GM13977 (cell line): ENCODE measurements at regions not wholly inside any gene's neighbourhood (a gene's known extent, or its start where the extent isn't known, plus 50 kb on each side); places are given as distances from the start of the nearest gene placed in this dataset.

Experiments
- DNase-seq: peaks from one replicate; pipeline ENCODE4 v3.0.0; 2012; ENCODE audit warnings: low spot score
- CTCF ChIP-seq: IDR thresholded peaks from 2 replicates; pipeline ENCODE4 v1.5.1; 2012; ENCODE audit warnings: mild to moderate bottlenecking, control low read depth; ENCODE audit not compliant: insufficient read depth; ENCODE audit errors: extremely low read depth, missing control alignments
- in situ Hi-C: fragments of 300-500 bp; cut with MboI; formaldehyde crosslinking; loops from one replicate; pipeline ENCODE4 v1.12.0; 2022; ENCODE audit warnings: low sequenced_read_pairs, low pct_unique_long_range_greater_than_20kb, mixed read lengths, inconsistent platforms; ENCODE audit not compliant: unreplicated experiment

GRCh38 chr11:46202696-46203391 is 74.6 kb upstream of the CREB3L1 start:
- in situ Hi-C loops: no loop called here
- DNase-seq: no peak
- no peak for TF ChIP-seq CTCF

GRCh38 chr11:46202149-46202548 is 75.3 kb upstream of the CREB3L1 start:
- TF ChIP-seq CTCF: no peak
- in situ Hi-C loops: no loop called here
- DNase-seq: no peak

- no peak for DNase-seq
- TF ChIP-seq CTCF: no peak
- in situ Hi-C loops: no loop called here
Observed at GRCh38 chr11:46200537-46201281, 76.8 kb upstream of the CREB3L1 start.

- DNase-seq: no peak
- in situ Hi-C loops: no loop called here
- TF ChIP-seq CTCF: no peak
Observed at GRCh38 chr11:46198245-46199240, 77.3 kb upstream of the PHF21A start.

- no peak for TF ChIP-seq CTCF
- no peak for DNase-seq
- in situ Hi-C loops: no loop called here
Observed at GRCh38 chr11:46197421-46197820, 76.2 kb upstream of the PHF21A start.

GRCh38 chr11:46188017-46188416 is 66.8 kb upstream of the PHF21A start:
- in situ Hi-C loops: no loop called here
- TF ChIP-seq CTCF: no peak
- DNase-seq: no peak
